ENCODE measurements at regions not wholly inside any gene's neighbourhood (a gene's known extent, or its start where the extent isn't known, plus 50 kb on each side); places are given as distances from the start of the nearest gene placed in this dataset.

DNA sequence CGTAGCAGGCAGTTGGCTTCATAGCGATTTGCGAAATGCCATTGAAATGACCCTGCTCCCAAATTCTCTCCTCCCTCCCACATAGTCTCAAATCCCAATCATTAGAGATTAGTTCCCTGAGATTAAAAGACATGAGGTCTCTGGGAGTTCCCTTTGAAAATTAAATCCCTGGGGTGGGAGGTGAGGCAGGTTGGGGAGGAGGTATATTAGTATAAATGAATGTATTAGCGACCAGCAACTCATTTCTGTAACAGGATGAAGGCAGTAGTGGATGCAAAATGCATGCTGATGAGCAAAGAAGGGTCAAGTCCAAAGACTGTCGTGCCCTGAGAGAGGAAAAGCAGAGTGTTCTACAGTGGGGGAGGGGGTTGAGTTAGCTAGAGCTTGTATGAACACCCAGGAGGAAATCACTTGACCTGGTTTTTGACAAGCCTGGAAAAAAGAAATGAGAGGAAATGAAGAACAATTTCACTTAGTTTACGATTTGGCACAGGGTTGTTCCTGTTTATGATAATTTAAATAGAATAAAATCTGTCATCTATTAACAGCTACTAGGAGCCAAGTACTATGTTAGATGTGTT is 79.6 kb upstream of the MTPN start:
- FAIRE-seq: no peak
- Histone ChIP-seq H4K20me1 (ENCODE audit: insufficient read depth, low read length) (no peaks in the 10 kb centered on the region), H3K9me3 (ENCODE audit: insufficient read depth, low read depth, low read length) (no peaks in the 10 kb centered on the region), H3K27ac (ENCODE audit: low read depth, low read length) (no peak overlapping the region), H3K27me3 (ENCODE audit: insufficient read depth, low read length) (no peaks in the 10 kb centered on the region), H3K4me3 (ENCODE audit: insufficient read depth, low read depth, low read length) (no peak overlapping the region), H3K79me2 (ENCODE audit: insufficient read depth, low read length) (no peaks in the 10 kb centered on the region), H2AFZ (ENCODE audit: low read depth, low read length) (no peak overlapping the region), H3K36me3 (ENCODE audit: insufficient read depth, low read length) (no peaks in the 10 kb centered on the region), H3K9ac (ENCODE audit: low read length) (no peak overlapping the region), H3K4me1 (ENCODE audit: insufficient read depth, low read length) (no peaks in the 10 kb centered on the region), H3K4me2 (ENCODE audit: low read length) (no peak overlapping the region)
- Mint-ChIP-seq H3K4me1 (ENCODE audit: low read depth, unreplicated experiment) (peaks cover 7% of the 10 kb centered on the region), H3K9me3 (ENCODE audit: unreplicated experiment) (no peaks in the 10 kb centered on the region), H3K4me3 (ENCODE audit: unreplicated experiment) (no peak overlapping the region), H3K27ac (ENCODE audit: unreplicated experiment) (no peak overlapping the region), H3K27me3 (ENCODE audit: low read depth, unreplicated experiment) (peaks cover 2% of the 10 kb centered on the region), H3K36me3 (ENCODE audit: low read depth, unreplicated experiment) (no peaks in the 10 kb centered on the region)
- TF ChIP-seq CTCF (IDR thresholded peaks at IDR 0.05; ENCODE audit: insufficient read depth, low read depth, low read length): no peak
- DNase-seq (ENCODE audit: low read depth): no peak

DNA sequence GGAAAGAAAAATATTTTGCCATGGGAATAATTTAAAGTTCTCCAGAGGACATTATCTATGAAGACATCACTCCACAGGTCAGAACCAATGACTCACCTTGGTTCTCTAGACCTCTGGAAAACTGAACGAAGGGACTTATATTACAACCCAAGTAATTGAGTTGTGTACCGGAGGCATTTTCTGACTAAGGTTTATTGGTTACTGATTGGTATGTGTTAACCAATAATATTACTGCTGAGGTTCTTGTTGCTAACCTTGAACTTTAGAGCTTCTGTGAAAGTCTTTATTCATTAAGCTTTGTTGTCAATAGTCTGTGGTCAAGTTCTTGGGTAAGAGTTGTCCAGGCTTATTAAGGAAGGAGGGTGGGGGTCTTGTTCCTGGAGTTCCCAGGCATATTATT is 78.1 kb upstream of the MTPN start:
- Mint-ChIP-seq H3K4me1 (ENCODE audit: low read depth, unreplicated experiment) (peaks cover 7% of the 10 kb centered on the region), H3K27ac (ENCODE audit: unreplicated experiment) (no peak overlapping the region), H3K4me3 (ENCODE audit: unreplicated experiment) (no peak overlapping the region), H3K27me3 (ENCODE audit: low read depth, unreplicated experiment) (peaks cover 2% of the 10 kb centered on the region), H3K36me3 (ENCODE audit: low read depth, unreplicated experiment) (no peaks in the 10 kb centered on the region), H3K9me3 (ENCODE audit: unreplicated experiment) (no peaks in the 10 kb centered on the region)
- no peaks in the 10 kb centered on the region for H3K36me3 ChIP-seq (ENCODE audit: insufficient read depth, low read length)
- H2AFZ ChIP-seq (ENCODE audit: low read depth, low read length): no peak overlapping the region
- FAIRE-seq (no peak), DNase-seq (ENCODE audit: low read depth) (no peak)
- no peaks in the 10 kb centered on the region for H4K20me1 ChIP-seq (ENCODE audit: insufficient read depth, low read length)
- H3K79me2 ChIP-seq (ENCODE audit: insufficient read depth, low read length): no peaks in the 10 kb centered on the region
- no peak overlapping the region for H3K4me2 ChIP-seq (ENCODE audit: low read length)
- no peak overlapping the region for H3K27ac ChIP-seq (ENCODE audit: low read depth, low read length)
- H3K9me3 ChIP-seq (ENCODE audit: insufficient read depth, low read depth, low read length): no peaks in the 10 kb centered on the region
- TF ChIP-seq EZH2 (IDR thresholded peaks at IDR 0.05; ENCODE audit: insufficient read depth, low read length): no peak
- no peak for TF ChIP-seq CTCF (IDR thresholded peaks at IDR 0.05; ENCODE audit: insufficient read depth, low read depth, low read length)
- no peaks in the 10 kb centered on the region for H3K27me3 ChIP-seq (ENCODE audit: insufficient read depth, low read length)
- no peak overlapping the region for H3K9ac ChIP-seq (ENCODE audit: low read length)
- H3K4me1 ChIP-seq (ENCODE audit: insufficient read depth, low read length): no peaks in the 10 kb centered on the region
- no peak overlapping the region for H3K4me3 ChIP-seq (ENCODE audit: insufficient read depth, low read depth, low read length)

- H3K9me3 ChIP-seq (ENCODE audit: insufficient read depth, low read depth, low read length): peaks cover 3% of the 10 kb centered on the region
- H3K27me3 ChIP-seq (ENCODE audit: insufficient read depth, low read length): no peaks in the 10 kb centered on the region
- no peaks in the 10 kb centered on the region for H4K20me1 ChIP-seq (ENCODE audit: insufficient read depth, low read length)
- DNase-seq (ENCODE audit: low read depth): no peak
- no peak overlapping the region for H3K4me2 ChIP-seq (ENCODE audit: low read length)
- H2AFZ ChIP-seq (ENCODE audit: low read depth, low read length): no peak overlapping the region
- Mint-ChIP-seq H3K4me1 (ENCODE audit: low read depth, unreplicated experiment) (peaks cover 6% of the 10 kb centered on the region), H3K9me3 (ENCODE audit: unreplicated experiment) (peaks cover 8% of the 10 kb centered on the region), H3K4me3 (ENCODE audit: unreplicated experiment) (no peak overlapping the region), H3K36me3 (ENCODE audit: low read depth, unreplicated experiment) (no peaks in the 10 kb centered on the region), H3K27me3 (ENCODE audit: low read depth, unreplicated experiment) (no peaks in the 10 kb centered on the region), H3K27ac (ENCODE audit: unreplicated experiment) (no peak overlapping the region)
- no peak overlapping the region for H3K4me3 ChIP-seq (ENCODE audit: insufficient read depth, low read depth, low read length)
- TF ChIP-seq CTCF (IDR thresholded peaks at IDR 0.05; ENCODE audit: insufficient read depth, low read depth, low read length): no peak
- TF ChIP-seq EZH2 (IDR thresholded peaks at IDR 0.05; ENCODE audit: insufficient read depth, low read length): no peak
- H3K27ac ChIP-seq (ENCODE audit: low read depth, low read length): no peak overlapping the region
- no peaks in the 10 kb centered on the region for H3K36me3 ChIP-seq (ENCODE audit: insufficient read depth, low read length)
- no peak overlapping the region for H3K9ac ChIP-seq (ENCODE audit: low read length)
- H3K4me1 ChIP-seq (ENCODE audit: insufficient read depth, low read length): no peaks in the 10 kb centered on the region
- no peak for FAIRE-seq
- H3K79me2 ChIP-seq (ENCODE audit: insufficient read depth, low read length): no peaks in the 10 kb centered on the region
These were observed 76.7 kb upstream of the MTPN start for GRCh38 chr7:136053689-136054485.
